GM23338 (cell line): ENCODE measurements at regions not wholly inside any gene's neighbourhood (a gene's known extent, or its start where the extent isn't known, plus 50 kb on each side); places are given as distances from the start of the nearest gene placed in this dataset.

Experiments
- ATAC-seq: fragments of 200-7000 bp; cut with Tn5 transposase; 3 replicates; pipeline ENCODE4 v1.9.1; 2020
- DNase-seq: peaks from one replicate; pipeline ENCODE4 v3.0.0-alpha.2; 2015; ENCODE audit warnings: low spot score
- H2AFZ ChIP-seq: fragments of 200-600 bp; sonication (generic); 2 replicates; pipeline ENCODE4 v1.8.0; 2016; ENCODE audit warnings: antibody characterized with exemption, mild to moderate bottlenecking, moderate library complexity
- H3F3A ChIP-seq: fragments of 200-600 bp; sonication (generic); replicated peaks from 2 replicates; pipeline ENCODE4 v1.8.0; 2017; ENCODE audit warnings: antibody characterized with exemption, mixed run types, low read depth
- H3K27ac ChIP-seq: fragments of 200-600 bp; sonication (generic); 2 replicates; pipeline ENCODE4 v1.6.1; 2016; ENCODE audit warnings: low read depth
- H3K27me3 ChIP-seq: fragments of 200-600 bp; sonication (generic); 2 replicates; pipeline ENCODE4 v1.8.0; 2016; ENCODE audit warnings: mild to moderate bottlenecking, mixed run types, moderate library complexity; ENCODE audit not compliant: insufficient read depth
- H3K36me3 ChIP-seq: fragments of 200-600 bp; sonication (generic); 2 replicates; pipeline ENCODE4 v1.8.0; 2016; ENCODE audit warnings: mild to moderate bottlenecking; ENCODE audit not compliant: insufficient read depth
- H3K4me1 ChIP-seq: fragments of 200-600 bp; sonication (generic); 2 replicates; pipeline ENCODE4 v1.8.0; 2016; ENCODE audit warnings: mild to moderate bottlenecking, moderate library complexity; ENCODE audit not compliant: insufficient read depth
- H3K4me2 ChIP-seq: fragments of 200-600 bp; sonication (generic); 2 replicates; pipeline ENCODE4 v1.7.1; 2017; ENCODE audit warnings: mixed run types
- H3K4me3 ChIP-seq: fragments of 200-600 bp; sonication (generic); 2 replicates; pipeline ENCODE4 v1.6.1; 2016; ENCODE audit warnings: mixed run types
- H3K79me2 ChIP-seq: fragments of 200-600 bp; sonication (generic); replicated peaks from 2 replicates; pipeline ENCODE4 v1.8.0; 2017; ENCODE audit warnings: mild to moderate bottlenecking; ENCODE audit not compliant: insufficient read depth
- H3K9me2 ChIP-seq: fragments of 200-600 bp; sonication (generic); 2 replicates; pipeline ENCODE4 v1.8.0; 2017; ENCODE audit not compliant: insufficient read depth
- H4K20me1 ChIP-seq: fragments of 200-600 bp; sonication (generic); replicated peaks from 2 replicates; pipeline ENCODE4 v1.8.0; 2017; ENCODE audit warnings: mild to moderate bottlenecking; ENCODE audit not compliant: insufficient read depth
- H3K27ac Mint-ChIP-seq: 2 replicates; pipeline ENCODE4 v1.8.0; 2020; ENCODE audit warnings: inconsistent platforms, mild to moderate bottlenecking, moderate library complexity, mixed read lengths
- H3K27me3 Mint-ChIP-seq: 3 replicates; pipeline ENCODE4 v1.8.0; 2022; ENCODE audit warnings: low read depth, mild to moderate bottlenecking, moderate library complexity, mixed read lengths, inconsistent platforms; ENCODE audit not compliant: insufficient read depth, poor library complexity
- H3K36me3 Mint-ChIP-seq: 3 replicates; pipeline ENCODE4 v1.8.0; 2021; ENCODE audit warnings: low read depth, mild to moderate bottlenecking, inconsistent platforms, moderate library complexity, mixed read lengths
- H3K4me1 Mint-ChIP-seq: 3 replicates; pipeline ENCODE4 v1.8.0; 2020; ENCODE audit warnings: mild to moderate bottlenecking, inconsistent platforms, mixed read lengths
- H3K4me3 Mint-ChIP-seq: 3 replicates; pipeline ENCODE4 v1.8.0; 2021; ENCODE audit warnings: moderate library complexity, mild to moderate bottlenecking, inconsistent platforms, mixed read lengths
- H3K9me3 Mint-ChIP-seq: 3 replicates; pipeline ENCODE4 v1.8.0; 2020; ENCODE audit warnings: moderate library complexity, mild to moderate bottlenecking, inconsistent platforms, mixed read lengths
- CREB1 ChIP-seq: fragments of 250-450 bp; sonication (Bioruptor Pico); IDR thresholded peaks from 2 replicates; pipeline ENCODE4 v1.5.0; 2020; ENCODE audit warnings: low read depth, mild to moderate bottlenecking, moderate library complexity
- CTCF ChIP-seq, 2 experiments: fragments of 200-600 bp in 1 of 2; sonication (generic) in 1 of 2; conservative IDR thresholded peaks; 2 replicates each; pipeline versions ENCODE4 v1.5.1 to v1.6.1; 2016 to 2017; ENCODE audit warnings: antibody characterized with exemption in 2 of 2, low read depth in 2 of 2, mild to moderate bottlenecking in 2 of 2, moderate library complexity in 1 of 2
- ETS1 ChIP-seq: IDR thresholded peaks from 2 replicates; pipeline ENCODE4 v1.6.1; 2016; ENCODE audit warnings: antibody characterized with exemption
- EZH2 ChIP-seq: fragments of 200-600 bp; sonication (generic); IDR thresholded peaks from one replicate; pipeline ENCODE4 v1.8.0; 2017; ENCODE audit warnings: antibody characterized with exemption, mild to moderate bottlenecking, low read depth; ENCODE audit not compliant: unreplicated experiment
- EZH2phosphoT487 ChIP-seq: fragments of 200-600 bp; sonication (generic); IDR thresholded peaks from one replicate; pipeline ENCODE4 v1.8.1; 2018; ENCODE audit warnings: antibody characterized with exemption; ENCODE audit not compliant: unreplicated experiment
- JUNB ChIP-seq: IDR thresholded peaks from one replicate; pipeline ENCODE4 v1.6.1; 2016; ENCODE audit warnings: antibody characterized with exemption; ENCODE audit not compliant: unreplicated experiment
- NANOG ChIP-seq: IDR thresholded peaks from 2 replicates; pipeline ENCODE4 v1.6.1; 2016; ENCODE audit warnings: antibody characterized with exemption, borderline replicate concordance
- POLR2AphosphoS5 ChIP-seq: IDR thresholded peaks from 2 replicates; pipeline ENCODE4 v1.6.1; 2016; ENCODE audit warnings: antibody characterized with exemption, low read depth
- REST ChIP-seq: IDR thresholded peaks from one replicate; pipeline ENCODE4 v1.6.1; 2018; ENCODE audit warnings: antibody characterized with exemption; ENCODE audit not compliant: unreplicated experiment
- STAT1 ChIP-seq: IDR thresholded peaks from one replicate; pipeline ENCODE4 v1.6.1; 2016; ENCODE audit warnings: antibody characterized with exemption; ENCODE audit not compliant: unreplicated experiment
- ZNF114 ChIP-seq: fragments of 250-450 bp; sonication (Bioruptor Pico); IDR thresholded peaks from 2 replicates; pipeline ENCODE4 v1.5.0; 2020; ENCODE audit warnings: mild to moderate bottlenecking, moderate library complexity
- ZNF331 ChIP-seq: fragments of 250-450 bp; sonication (Bioruptor Pico); IDR thresholded peaks from 2 replicates; pipeline ENCODE4 v1.5.0; 2020; ENCODE audit warnings: low read depth, mild to moderate bottlenecking, moderate library complexity
- ZNF462 ChIP-seq: fragments of 250-450 bp; sonication (Bioruptor Pico); IDR thresholded peaks from 2 replicates; pipeline ENCODE4 v1.5.0; 2020; ENCODE audit warnings: mild to moderate bottlenecking, moderate library complexity

- TF ChIP-seq REST (no peak), ZNF331 (CRISPR knock-in tag) (no peak), EZH2 (no peak), EZH2phosphoT487 (no peak), JUNB (no peak), STAT1 (no peak), CREB1 (CRISPR knock-in tag) (no peak), NANOG (no peak), ETS1 (no peak), ZNF114 (CRISPR knock-in tag) (no peak), POLR2AphosphoS5 (no peak)
Measured at GRCh38 chr11:21908211-21908610, 284.7 kb upstream of the ANO5 start (continued).

GRCh38 chr11:21909145-21909544, 283.7 kb upstream of the ANO5 start:
- no peak overlapping the region for H3K4me3 ChIP-seq
- no peaks in the 10 kb centered on the region for H3K36me3 ChIP-seq
- H3K27ac ChIP-seq: no peak overlapping the region
- no peak overlapping the region for H2AFZ ChIP-seq
- no peak for TF ChIP-seq CTCF (conservative IDR thresholded peaks at IDR 0.05; ENCODE audit: low read depth in 2 of 2)
- no peak for TF ChIP-seq EZH2phosphoT487
- TF ChIP-seq ZNF462 (CRISPR knock-in tag): no peak
- no peak for TF ChIP-seq ETS1
- TF ChIP-seq ZNF114 (CRISPR knock-in tag): no peak
- H3K36me3 Mint-ChIP-seq: no peaks in the 10 kb centered on the region
- H3K4me3 Mint-ChIP-seq: no peak overlapping the region
- H3K4me1 Mint-ChIP-seq: peaks cover 6% of the 10 kb centered on the region; the same call in 2 of the 3 replicates
- no peaks in the 10 kb centered on the region for H3K27me3 ChIP-seq
- no peaks in the 10 kb centered on the region for H3K4me1 ChIP-seq
- no peak overlapping the region for H3K27ac Mint-ChIP-seq
- no peaks in the 10 kb centered on the region for H3K27me3 Mint-ChIP-seq
- no peaks in the 10 kb centered on the region for H3K79me2 ChIP-seq
- H3K9me2 ChIP-seq: 0 out of 2 replicates have a peak, but pooled peaks cover 3% of the 10 kb centered on the region
- no peak for ATAC-seq
- H3K4me2 ChIP-seq: no peak overlapping the region
- no peak for DNase-seq
- H4K20me1 ChIP-seq: no peaks in the 10 kb centered on the region
- no peaks in the 10 kb centered on the region for H3F3A ChIP-seq
- no peaks in the 10 kb centered on the region for H3K9me3 Mint-ChIP-seq
